SIG-M5 treated with dmso at 0.1 percent for 504 hours (cell line): ENCODE measurements at regions not wholly inside any gene's neighbourhood (a gene's known extent, or its start where the extent isn't known, plus 50 kb on each side); places are given as distances from the start of the nearest gene placed in this dataset.
"Not testable (repeated sequence)": the region's sequence is repeated elsewhere in the genome, so short reads cannot be mapped to it uniquely, and the experiment has no call there.

Source experiments
- DNase-seq: peaks from one replicate; lab custom pipeline; 2025; ENCODE audit not compliant: unreplicated experiment; lab: John Stamatoyannopoulos, UW

DNA sequence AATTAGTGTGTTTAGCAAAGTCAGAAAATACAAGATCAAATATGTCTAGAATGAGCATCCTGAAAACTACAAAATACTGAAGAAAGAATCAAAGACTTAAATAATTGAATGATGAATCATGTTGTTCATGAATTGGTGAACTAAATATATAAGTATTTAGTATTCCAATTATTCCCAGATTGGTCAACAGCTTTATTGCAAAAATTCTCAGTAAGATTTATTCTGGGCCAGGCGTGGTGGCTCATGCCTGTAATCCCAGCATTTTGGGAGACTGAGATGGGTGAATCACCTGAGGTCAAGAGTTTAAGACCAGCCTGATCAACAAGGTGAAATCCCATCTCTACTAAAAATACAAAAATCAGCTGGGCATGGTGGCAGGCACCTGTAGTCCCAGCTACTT is 250.0 kb upstream of the NECTIN3 start:
- no peak for DNase-seq

DNA sequence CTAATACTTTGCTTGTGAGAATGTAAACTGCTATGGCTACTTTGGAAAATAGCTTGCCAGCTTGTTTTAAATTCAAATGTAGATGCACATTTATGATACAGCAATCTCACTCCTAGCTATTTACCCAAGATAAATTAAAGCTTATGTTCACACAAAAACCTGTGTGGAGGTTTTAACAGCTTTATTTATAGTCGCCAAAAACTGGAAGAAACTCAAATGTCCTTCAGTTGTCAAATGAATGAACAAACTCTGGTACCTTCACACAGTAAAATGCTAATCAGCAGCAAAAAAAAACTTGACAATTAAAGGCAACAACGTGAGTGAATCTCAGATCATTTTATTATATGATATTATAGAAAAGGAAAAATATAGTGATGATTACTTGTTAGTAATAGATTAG is 248.6 kb upstream of the NECTIN3 start:
- DNase-seq: no peak

DNA sequence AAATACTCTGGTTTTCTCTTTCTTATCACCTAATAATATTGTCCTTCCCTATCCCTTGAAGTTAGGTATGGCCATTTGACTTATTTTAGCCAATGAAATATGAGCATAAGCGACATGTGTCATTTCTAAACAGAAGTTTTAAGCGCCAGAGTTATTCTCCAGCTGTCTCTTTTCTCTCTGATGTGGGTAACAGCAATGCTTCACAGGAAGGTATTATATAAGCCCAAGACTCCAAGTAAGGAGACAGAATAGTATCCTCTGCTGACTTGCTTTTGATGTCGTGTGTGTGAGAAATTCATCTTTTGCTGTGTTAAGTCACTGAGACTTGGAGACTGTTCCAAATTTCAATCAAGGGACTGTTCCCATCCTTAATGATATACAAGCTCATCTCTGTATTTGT is 224.6 kb upstream of the NECTIN3 start:
- no peak for DNase-seq

DNA sequence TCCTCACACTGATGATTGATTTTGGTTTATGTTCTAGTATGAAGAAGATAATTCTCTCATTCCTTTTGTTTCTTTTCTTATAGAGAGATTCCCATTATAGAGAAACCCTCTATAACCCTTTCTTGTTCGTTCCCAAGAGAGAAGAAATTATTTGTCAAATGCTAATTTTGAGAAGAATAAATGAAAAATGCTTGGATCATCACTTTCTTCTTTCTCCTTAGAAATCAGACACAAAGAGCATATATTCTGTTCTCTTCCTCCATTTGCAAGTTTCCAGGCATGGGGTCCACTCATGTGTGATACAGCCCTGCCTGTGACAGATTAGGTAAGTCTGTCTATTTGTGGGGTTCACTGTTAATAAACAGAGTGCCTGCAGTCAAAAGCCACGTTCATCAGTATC is 222.6 kb upstream of the NECTIN3 start:
- DNase-seq: no peak

GRCh38 chr3:110851736-110852135 is 219.9 kb upstream of the NECTIN3 start:
- DNase-seq: no peak

DNA sequence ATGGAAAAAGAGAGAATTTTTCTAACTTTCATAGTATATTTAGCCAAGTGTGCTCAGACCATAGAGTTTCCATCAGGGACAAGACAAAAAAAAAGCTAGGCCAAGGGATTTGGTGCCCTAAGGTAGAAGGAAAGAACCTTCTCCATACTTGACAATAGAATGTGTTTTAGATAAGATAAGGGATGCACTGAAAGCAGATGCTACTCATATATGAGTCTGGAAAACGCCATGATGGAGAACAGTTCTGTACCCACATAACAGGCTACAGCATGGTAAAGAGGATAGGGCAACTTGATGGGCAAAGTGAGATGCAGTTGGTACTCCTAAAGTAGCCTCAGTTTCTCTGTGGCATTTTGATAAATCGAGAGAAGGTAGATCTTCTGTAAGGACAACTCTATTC is 216.4 kb upstream of the NECTIN3 start:
- DNase-seq: no peak

GRCh38 chr3:110856916-110857315 is 214.7 kb upstream of the NECTIN3 start:
- DNase-seq: no peak

DNA sequence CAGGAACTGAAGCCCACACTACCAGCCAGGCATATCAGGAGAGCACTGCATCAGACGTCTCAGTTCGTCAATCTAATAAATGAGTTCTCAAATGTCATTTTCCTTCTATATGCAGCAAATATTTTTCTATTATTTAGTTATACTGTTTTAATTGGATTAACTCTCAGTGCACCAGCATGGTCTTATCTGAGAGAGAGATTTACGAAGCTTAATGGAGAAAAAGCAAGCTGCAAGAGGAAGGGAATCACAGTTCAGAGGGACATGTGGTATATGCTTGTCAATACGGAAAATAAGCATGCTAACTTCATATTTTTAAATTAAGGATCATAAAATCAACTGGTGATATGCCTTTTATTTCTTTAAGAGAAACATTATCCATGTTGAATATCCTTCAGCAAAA is 213.1 kb upstream of the NECTIN3 start:
- no peak for DNase-seq

GRCh38 chr3:110859336-110859735 is 212.3 kb upstream of the NECTIN3 start:
- DNase-seq: no peak

- no peak for DNase-seq
Observed at GRCh38 chr3:110859993-110860392, 211.6 kb upstream of the NECTIN3 start.

DNA sequence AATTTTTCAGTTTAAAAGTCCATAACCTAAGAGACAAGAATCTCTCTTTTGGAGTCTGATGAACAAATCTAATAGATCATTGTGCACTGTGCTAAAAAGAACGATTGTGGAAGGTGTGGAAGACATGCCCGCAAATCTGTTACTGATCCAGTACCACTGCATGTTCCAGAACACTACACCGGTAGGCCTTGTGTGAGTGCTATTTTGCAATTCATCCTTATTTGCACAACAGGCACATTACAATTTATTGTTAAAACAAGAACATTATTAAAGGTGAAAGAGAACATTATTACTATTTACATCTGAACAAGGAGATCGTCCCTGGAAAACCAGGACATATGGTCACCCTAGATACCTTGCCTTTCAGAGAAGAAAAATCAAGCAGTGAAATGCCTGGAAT is 205.7 kb upstream of the NECTIN3 start:
- no peak for DNase-seq

DNA sequence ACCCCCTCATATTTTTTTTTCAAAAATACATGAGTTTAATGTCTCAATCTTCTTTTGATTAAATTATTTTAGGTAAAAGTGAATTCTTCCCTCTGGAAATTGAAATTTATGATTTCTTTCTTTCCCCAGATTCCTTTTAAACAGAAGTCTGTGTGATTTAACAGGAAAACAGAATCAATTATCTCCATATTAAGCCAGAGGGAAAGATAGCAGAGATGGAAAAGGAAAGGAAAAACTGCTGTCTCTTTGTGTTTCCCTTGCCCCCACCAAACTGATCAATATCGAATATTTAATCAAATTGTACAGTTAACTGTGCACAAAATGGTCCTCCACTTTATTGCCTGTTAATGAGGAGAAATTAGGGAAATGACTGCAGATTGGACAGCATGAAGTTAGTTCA is 203.5 kb upstream of the NECTIN3 start:
- DNase-seq: no peak

- no peak for DNase-seq
Observed at GRCh38 chr3:110869736-110870135, 201.9 kb upstream of the NECTIN3 start.

GRCh38 chr3:110871869-110872268 is 199.7 kb upstream of the NECTIN3 start:
- no peak for DNase-seq

- DNase-seq: no peak
Observed at GRCh38 chr3:110878692-110879091, 192.9 kb upstream of the NECTIN3 start.

DNA sequence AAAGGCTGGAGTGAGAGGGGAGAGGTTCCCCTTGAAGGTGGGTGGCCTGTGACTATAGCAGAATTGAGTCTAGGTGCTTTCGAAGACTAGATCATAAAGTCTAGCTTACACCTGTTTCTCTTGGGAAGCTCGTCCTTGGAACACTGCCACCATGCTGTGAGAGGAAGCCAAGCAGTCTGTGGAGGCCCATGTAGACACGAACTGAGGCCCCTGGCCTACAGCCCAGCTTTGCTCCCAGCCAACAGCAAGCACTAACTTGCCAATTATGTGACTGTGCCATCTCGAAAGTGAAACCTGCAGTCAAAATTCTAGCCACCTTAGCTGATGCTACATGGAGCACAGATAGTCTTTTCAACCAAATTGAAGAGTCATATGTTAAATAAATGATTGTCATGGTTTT is 190.5 kb upstream of the NECTIN3 start:
- no peak for DNase-seq

DNA sequence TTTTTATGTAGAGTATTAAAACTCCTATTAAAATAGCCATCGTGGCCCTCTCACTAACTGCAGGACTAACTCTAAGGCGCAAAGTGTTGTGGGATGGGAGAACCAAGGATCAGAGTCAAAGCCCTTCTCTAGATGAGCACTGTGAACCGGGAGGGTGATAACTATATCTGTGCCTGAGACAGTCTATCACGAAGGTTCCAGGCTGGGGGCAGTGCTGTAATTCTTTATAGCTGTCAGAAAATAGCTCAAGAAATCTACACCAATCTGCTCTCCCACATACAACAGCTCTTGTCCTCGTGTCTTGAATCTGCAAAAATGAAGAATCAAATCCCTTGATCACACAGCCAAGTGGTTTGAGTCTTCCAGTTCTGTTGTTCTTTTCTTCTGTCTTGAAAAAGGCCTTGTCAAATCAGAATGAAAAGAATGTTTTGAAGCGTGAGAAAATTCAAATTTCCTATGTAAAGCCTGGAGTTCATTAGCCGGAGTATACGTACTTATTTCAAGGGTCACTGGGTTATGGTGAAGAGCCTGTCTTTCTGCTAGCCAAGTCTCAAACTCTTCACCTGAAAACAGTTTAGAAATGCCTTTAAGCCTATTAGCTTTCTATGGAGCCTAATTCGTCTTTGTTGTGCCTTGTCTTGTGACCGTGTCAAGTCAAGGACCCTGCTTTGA is 185.3 kb upstream of the NECTIN3 start:
- no peak for DNase-seq

DNA sequence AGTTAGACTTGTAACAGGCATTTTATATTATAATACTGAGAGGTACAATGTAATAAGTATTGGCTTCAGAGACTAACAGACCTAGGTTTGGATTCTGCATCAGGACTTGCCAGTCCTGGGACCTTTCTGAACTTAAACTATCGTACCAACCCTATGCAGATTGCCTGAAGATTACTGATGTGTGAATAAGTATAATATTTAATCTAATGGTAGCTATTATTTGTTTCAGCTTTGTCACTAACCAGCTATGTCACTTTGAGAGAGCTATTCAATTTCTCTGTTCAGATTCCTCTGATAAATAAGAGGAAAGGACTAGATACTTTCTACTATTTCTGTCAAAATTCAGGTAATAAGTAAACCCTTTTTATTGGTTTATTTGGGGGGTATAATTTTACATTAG is 184.4 kb upstream of the NECTIN3 start:
- no peak for DNase-seq

DNA sequence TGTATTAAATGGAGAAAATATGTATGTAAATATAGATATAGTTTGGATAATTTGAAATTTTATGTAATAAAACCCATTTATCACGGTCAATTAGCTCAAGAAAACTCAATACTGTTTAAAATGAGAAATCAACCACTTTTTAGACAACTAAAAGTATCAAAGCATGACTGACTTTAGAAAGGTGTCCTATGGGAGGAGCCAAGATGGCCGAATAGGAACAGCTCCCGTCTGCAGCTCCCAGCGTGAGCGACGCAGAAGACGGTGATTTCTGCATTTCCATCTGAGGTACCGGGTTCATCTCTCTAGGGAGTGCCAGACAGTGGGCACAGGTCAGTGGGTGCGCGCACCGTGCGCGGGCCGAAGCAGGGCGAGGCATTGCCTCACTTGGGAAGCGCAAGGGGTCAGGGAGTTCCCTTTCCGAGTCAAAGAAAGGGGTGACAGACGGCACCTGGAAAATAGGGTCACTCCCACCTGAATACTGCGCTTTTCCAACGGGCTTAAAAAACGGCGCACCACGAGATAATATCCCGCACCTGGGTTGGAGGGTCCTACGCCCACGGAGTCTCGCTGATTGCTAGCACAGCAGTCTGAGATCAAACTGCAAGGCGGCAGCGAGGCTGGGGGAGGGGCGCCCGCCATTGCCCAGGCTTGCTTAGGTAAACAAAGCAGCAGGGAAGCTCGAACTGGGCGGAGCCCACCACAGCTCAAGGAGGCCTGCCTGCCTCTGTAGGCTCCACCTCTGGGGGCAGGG is 182.8 kb upstream of the NECTIN3 start:
- DNase-seq: not testable (repeated sequence)

GRCh38 chr3:110889376-110889699 is 182.3 kb upstream of the NECTIN3 start:
- DNase-seq: not testable (repeated sequence)

DNA sequence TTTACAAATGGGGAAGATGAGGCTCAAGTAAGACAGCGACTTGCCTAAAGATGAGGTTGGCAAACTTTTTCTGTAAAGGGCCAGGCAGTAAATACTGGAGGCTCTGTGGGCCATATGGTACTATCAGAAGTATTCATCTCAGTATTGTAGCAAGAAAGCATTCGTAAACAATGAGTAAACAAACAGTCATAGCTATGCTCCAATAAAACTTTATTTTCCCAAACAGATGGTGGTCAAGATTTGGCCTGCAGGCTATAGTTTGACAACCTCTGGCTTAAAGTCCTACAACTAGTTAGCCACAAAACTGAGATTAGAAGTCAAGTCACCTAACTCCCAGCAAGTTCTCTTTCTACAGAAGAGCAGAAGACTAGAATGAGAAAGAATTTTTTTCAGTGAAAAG is 177.0 kb upstream of the NECTIN3 start:
- no peak for DNase-seq

- DNase-seq: no peak
Observed at GRCh38 chr3:110895054-110895453, 176.6 kb upstream of the NECTIN3 start.

DNA sequence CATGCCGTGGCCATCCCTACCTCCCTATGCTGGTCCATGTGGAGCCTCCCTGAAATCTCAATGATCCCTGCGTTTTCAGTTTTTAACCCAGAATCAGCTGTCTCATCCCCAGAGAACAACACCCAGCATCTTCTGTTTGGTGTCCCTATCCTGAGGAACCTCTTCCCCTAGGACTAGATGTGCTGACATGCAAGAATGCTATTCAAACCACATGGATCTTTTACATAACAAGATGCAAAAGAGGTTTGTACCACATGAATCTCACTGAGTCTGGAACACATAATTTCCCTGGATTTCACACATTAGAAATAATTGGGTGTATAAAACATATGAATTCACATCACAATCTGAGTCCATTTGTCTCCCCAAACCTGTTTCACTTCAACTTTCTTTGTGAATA is 174.6 kb upstream of the NECTIN3 start:
- no peak for DNase-seq
